Calu3 (cell line): ENCODE measurements at regions not wholly inside any gene's neighbourhood (a gene's known extent, or its start where the extent isn't known, plus 50 kb on each side); places are given as distances from the start of the nearest gene placed in this dataset.

ENCODE experiments used
- BruUV-seq: library from RNA; stranded (reverse); fragments of 400-500 nt; replicated peaks from 2 replicates; lab custom pipeline; 2021; lab: Mats Ljungman, UMichigan
- CTCF ChIA-PET: fragments of 300-600 bp; sonication (Branson Sonifier 250); formaldehyde crosslinking; loops from one replicate; lab custom pipeline; 2022; ENCODE audit warnings: antibody characterized with exemption; lab: Charles Lee
- DNase-seq: peaks from one replicate; pipeline ENCODE4 v3.0.0; 2022
- H3K27ac Mint-ChIP-seq: one replicate; pipeline ENCODE4 v1.8.0; 2022; ENCODE audit warnings: mixed read lengths; ENCODE audit not compliant: unreplicated experiment
- H3K27me3 Mint-ChIP-seq: one replicate; pipeline ENCODE4 v1.8.0; 2022; ENCODE audit warnings: mixed read lengths; ENCODE audit not compliant: unreplicated experiment
- H3K36me3 Mint-ChIP-seq: one replicate; pipeline ENCODE4 v1.8.0; 2022; ENCODE audit warnings: mild to moderate bottlenecking, moderate library complexity, mixed read lengths; ENCODE audit not compliant: insufficient read depth, unreplicated experiment
- H3K4me1 Mint-ChIP-seq: one replicate; pipeline ENCODE4 v1.8.0; 2022; ENCODE audit warnings: mild to moderate bottlenecking, low read depth, mixed read lengths; ENCODE audit not compliant: unreplicated experiment
- H3K4me3 Mint-ChIP-seq: one replicate; pipeline ENCODE4 v1.8.0; 2022; ENCODE audit warnings: mild to moderate bottlenecking, low read depth, moderate library complexity, mixed read lengths; ENCODE audit not compliant: unreplicated experiment
- H3K9me3 Mint-ChIP-seq: one replicate; pipeline ENCODE4 v1.8.0; 2022; ENCODE audit warnings: low read depth, mixed read lengths; ENCODE audit not compliant: unreplicated experiment
- CTCF ChIP-seq: fragments of 200-600 bp; IDR thresholded peaks from one replicate; pipeline ENCODE4 v1.8.0; 2022; ENCODE audit warnings: antibody characterized with exemption; ENCODE audit not compliant: unreplicated experiment
- intact Hi-C: fragments of 100-400 bp; cut with micrococcal nuclease; formaldehyde crosslinking; loops from one replicate; pipeline ENCODE4 v1.10.0; 2022; ENCODE audit not compliant: unreplicated experiment

- no peak for TF ChIP-seq CTCF
- intact Hi-C loops: no loop called here
- BruUV-seq: no TSS peak
- no peak for DNase-seq
- H3K27ac Mint-ChIP-seq: no peak overlapping the region
- peaks cover 4% of the 10 kb centered on the region for H3K9me3 Mint-ChIP-seq
- H3K36me3 Mint-ChIP-seq: no peaks in the 10 kb centered on the region
- CTCF ChIA-PET: no interaction called here
- no peaks in the 10 kb centered on the region for H3K27me3 Mint-ChIP-seq
- H3K4me1 Mint-ChIP-seq: peaks cover 25% of the 10 kb centered on the region
- no peak overlapping the region for H3K4me3 Mint-ChIP-seq
Observed at GRCh38 chr16:52617591-52617990, 70.6 kb upstream of the TOX3 start.

GRCh38 chr16:52613508-52613907 lies 66.6 kb upstream of the TOX3 start:
- no peaks in the 10 kb centered on the region for H3K36me3 Mint-ChIP-seq
- no TSS peak for BruUV-seq
- intact Hi-C loops: loop anchor here (5.0 kb wide), 1 partner anchor 61 kb away; no protein-coding TSS in a partner anchor
- H3K4me1 Mint-ChIP-seq: peaks cover 48% of the 10 kb centered on the region
- no peak for TF ChIP-seq CTCF
- H3K27me3 Mint-ChIP-seq: no peaks in the 10 kb centered on the region
- CTCF ChIA-PET: no interaction called here
- H3K9me3 Mint-ChIP-seq: peaks cover 8% of the 10 kb centered on the region
- no peak overlapping the region for H3K4me3 Mint-ChIP-seq
- DNase-seq: no peak
- peak overlapping the region; percentile 30 for H3K27ac Mint-ChIP-seq

- TSS peak; percentile 78 for BruUV-seq
- H3K36me3 Mint-ChIP-seq: no peaks in the 10 kb centered on the region
- peaks cover 8% of the 10 kb centered on the region for H3K9me3 Mint-ChIP-seq
- H3K4me1 Mint-ChIP-seq: peaks cover 42% of the 10 kb centered on the region
- peak; percentile 71 for DNase-seq
- peak overlapping the region; percentile 30 for H3K27ac Mint-ChIP-seq
- TF ChIP-seq CTCF: no peak
- H3K27me3 Mint-ChIP-seq: no peaks in the 10 kb centered on the region
- intact Hi-C loops: loop anchor here (1.0 to 5.0 kb wide), 2 partner anchors 39 to 60 kb away; no protein-coding TSS in a partner anchor
- CTCF ChIA-PET: interaction anchor here (0.9 to 1.6 kb wide), 6 partner anchors 10 to 542 kb away, joined by 3 to 5 read pairs (median 4); no protein-coding TSS in a partner anchor
- peak overlapping the region; percentile 54 for H3K4me3 Mint-ChIP-seq
Observed at GRCh38 chr16:52611817-52612673, 65.1 kb upstream of the TOX3 start.

- no peak for DNase-seq
- Mint-ChIP-seq H3K36me3 (no peaks in the 10 kb centered on the region), H3K9me3 (peaks cover 7% of the 10 kb centered on the region), H3K4me3 (no peak overlapping the region), H3K27me3 (no peaks in the 10 kb centered on the region), H3K4me1 (peaks cover 7% of the 10 kb centered on the region), H3K27ac (no peak overlapping the region)
- no peak for TF ChIP-seq CTCF
- CTCF ChIA-PET: no interaction called here
- intact Hi-C loops: no loop called here
- BruUV-seq: no TSS peak
Observed at GRCh38 chr16:52603015-52603414, 56.1 kb upstream of the TOX3 start.
